AG09309 (cell line): ENCODE measurements at regions not wholly inside any gene's neighbourhood (a gene's known extent, or its start where the extent isn't known, plus 50 kb on each side); places are given as distances from the start of the nearest gene placed in this dataset.

Experiments
- DNase-seq: peaks from one replicate; pipeline ENCODE4 v3.0.0-alpha.2; 2010; ENCODE audit warnings: low read depth
- H3K4me3 ChIP-seq: 2 replicates; pipeline ENCODE4 v1.5.1; 2011; ENCODE audit warnings: mild to moderate bottlenecking, low read depth, low read length, moderate library complexity; ENCODE audit not compliant: control insufficient read depth
- TF ChIP-seq, protein P1 (sequence below): IDR thresholded peaks from 2 replicates; pipeline ENCODE4 v1.5.1; 2011; ENCODE audit warnings: mild to moderate bottlenecking, low read depth, low read length, inconsistent platforms; ENCODE audit not compliant: insufficient read depth, control insufficient read depth; ENCODE audit errors: missing control alignments

DNA sequence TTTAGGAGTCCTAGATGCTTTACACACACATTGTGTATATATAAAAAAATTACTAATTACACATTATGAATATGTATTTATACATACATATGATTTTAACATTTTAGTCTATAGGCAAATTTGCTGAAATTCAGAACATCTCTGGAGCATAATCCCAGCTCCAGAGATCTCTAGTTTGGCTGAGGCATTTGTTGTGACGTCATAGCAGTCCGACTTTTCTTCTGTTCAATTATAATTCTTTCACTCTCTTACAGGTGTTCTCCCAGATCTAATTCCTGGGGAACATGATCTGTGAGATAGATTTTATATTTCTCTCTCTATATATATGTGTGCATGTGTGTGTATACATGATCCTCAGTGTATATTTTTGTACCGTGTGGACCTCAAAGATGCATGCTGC, 1876.2 kb downstream of the EFNA5 start:
- no peak for DNase-seq
- no peak overlapping the region for H3K4me3 ChIP-seq
- TF ChIP-seq, protein P1, sequence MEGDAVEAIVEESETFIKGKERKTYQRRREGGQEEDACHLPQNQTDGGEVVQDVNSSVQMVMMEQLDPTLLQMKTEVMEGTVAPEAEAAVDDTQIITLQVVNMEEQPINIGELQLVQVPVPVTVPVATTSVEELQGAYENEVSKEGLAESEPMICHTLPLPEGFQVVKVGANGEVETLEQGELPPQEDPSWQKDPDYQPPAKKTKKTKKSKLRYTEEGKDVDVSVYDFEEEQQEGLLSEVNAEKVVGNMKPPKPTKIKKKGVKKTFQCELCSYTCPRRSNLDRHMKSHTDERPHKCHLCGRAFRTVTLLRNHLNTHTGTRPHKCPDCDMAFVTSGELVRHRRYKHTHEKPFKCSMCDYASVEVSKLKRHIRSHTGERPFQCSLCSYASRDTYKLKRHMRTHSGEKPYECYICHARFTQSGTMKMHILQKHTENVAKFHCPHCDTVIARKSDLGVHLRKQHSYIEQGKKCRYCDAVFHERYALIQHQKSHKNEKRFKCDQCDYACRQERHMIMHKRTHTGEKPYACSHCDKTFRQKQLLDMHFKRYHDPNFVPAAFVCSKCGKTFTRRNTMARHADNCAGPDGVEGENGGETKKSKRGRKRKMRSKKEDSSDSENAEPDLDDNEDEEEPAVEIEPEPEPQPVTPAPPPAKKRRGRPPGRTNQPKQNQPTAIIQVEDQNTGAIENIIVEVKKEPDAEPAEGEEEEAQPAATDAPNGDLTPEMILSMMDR, result no peak

DNA sequence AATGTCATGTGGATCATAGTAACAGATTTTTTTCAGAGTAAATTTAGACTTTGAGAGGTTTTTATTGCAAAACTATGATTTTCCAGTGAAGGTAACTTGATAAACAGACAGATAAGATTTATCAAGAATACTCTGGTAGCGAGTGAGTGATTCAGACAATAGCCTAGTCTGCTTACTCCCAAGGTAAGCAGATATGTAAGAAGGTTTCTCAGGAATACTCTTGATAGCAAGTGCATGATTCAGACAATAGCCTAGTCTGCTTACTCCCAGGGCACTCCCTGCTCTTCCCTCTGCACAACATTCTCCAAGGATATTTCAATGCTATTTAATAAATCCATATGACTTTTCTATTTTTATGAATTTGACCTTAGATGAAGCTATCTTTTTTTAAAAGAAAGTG, 1881.5 kb downstream of the EFNA5 start:
- no peak overlapping the region for H3K4me3 ChIP-seq
- TF ChIP-seq, protein P1, result no peak
- no peak for DNase-seq

DNA sequence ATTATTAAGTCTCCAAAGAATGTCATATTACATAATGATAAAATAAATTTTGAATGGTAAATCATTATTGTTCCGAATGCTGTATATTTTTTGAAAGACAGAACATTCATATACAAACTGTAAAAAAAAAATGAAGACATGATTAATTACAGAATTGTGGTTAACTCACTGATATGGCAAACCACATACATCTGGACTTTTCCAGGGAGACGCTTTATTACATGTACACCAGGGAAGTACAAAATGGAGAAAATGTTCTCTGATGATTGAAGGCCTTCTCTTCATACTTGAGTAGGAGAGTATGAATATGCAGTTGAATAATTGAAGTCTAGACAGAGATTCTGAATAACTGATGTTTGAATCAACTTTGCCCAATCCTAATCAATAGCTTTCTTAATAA, 1886.9 kb downstream of the EFNA5 start:
- DNase-seq, result no peak
- no peak overlapping the region for H3K4me3 ChIP-seq
- TF ChIP-seq, protein P1, result no peak

DNA sequence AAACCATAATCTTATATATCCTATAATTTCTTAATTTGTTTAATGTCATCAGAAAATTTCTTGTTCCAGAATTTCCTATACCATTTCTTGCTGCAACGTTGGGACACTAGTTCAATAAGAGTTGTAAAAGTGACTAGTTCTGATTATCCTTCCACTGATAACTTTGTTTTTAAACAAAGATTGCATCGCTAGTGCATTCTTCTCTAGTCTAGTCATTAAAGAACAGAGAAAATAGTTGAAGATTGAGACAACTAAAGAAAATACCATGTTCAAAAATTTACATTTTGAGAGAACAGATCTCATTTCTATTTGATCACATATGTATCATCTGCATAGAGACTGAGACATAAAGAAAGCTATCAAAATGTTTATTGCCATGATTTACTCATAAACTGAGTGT, 1888.2 kb downstream of the EFNA5 start:
- DNase-seq, result no peak
- TF ChIP-seq, protein P1, result no peak
- H3K4me3 ChIP-seq, result no peak overlapping the region

DNA sequence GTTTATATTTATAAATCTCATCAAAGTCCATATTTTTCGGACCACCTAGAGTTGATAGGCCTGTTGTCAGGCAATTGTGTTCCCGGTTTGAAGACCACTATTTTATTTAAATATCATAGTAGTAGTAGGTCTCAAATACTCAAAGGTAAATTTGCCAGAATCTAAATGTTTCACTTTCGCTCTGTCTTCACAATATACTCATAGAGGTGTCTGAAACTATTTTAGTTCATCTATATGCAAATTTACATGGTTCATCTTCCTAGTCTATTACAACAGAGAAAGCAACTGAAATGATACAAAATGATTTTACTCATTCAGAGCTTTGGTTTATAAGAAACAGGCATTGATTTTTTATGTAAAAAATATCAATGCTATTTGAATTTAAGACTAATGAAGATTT, 1897.5 kb downstream of the EFNA5 start:
- no peak for DNase-seq
- TF ChIP-seq, protein P1, result no peak
- H3K4me3 ChIP-seq, result no peak overlapping the region

DNA sequence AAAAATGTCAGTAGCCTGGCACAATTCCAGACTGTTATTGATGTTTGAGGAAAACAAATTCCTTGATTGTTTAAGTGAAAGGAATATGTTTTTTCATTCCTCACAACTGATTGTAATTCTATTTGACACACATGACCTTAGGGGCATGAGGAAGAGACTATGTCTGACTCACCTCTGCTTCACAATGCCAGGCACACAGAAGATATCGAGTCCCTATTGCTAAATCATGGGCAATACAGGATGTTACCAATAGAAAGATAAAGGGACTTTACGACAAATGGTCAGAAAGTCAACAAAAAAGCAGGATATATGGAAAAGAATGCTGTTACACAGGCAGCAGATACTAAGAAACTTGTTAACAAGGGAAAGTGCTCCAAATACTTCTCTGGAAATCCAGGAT, 1903.5 kb downstream of the EFNA5 start:
- TF ChIP-seq, protein P1, result no peak
- no peak for DNase-seq
- H3K4me3 ChIP-seq, result no peak overlapping the region

DNA sequence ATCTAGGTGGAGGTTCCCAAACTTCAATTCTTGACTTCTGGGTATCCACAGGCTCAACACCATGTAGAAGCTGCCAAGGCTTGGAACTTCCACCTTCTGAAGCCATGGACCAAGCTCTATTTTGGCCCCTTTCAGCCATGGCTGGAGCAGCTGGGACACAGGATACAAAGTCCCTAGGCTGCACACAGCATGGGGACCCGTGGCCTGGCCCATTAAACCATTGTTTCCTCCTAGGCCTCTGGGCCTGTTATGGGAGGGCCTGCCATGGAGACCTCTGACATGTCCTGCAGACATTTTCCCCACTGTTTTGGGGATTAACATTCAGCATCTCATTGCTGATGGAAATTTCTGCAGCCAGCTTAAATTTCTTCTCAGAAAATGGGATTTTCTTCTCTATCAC, 1908.0 kb downstream of the EFNA5 start:
- H3K4me3 ChIP-seq, result no peak overlapping the region
- TF ChIP-seq, protein P1, result no peak
- DNase-seq, result no peak
